ENCODE measurements at regions not wholly inside any gene's neighbourhood (a gene's known extent, or its start where the extent isn't known, plus 50 kb on each side); places are given as distances from the start of the nearest gene placed in this dataset.

DNA sequence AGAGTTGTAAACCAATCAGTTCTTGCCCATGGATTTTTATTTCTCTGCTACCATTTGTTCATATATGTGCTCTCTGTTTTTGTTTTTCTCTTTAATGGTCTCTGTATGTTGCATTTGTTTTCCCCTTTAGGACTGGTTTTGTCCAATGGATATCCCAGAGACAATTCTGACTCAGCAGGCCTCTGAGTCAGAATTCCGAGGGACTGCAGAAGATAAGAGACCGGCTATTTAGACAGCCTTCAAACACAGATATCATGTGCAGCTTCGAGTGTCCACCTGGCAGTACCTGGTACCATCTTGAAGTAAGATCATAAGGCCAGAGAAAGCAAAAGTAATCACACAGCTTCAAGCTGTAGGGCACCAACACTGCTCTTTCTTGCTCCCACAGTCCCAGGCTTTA, 125.5 kb downstream of the ELOVL4 start:
- TF ChIP-seq POLR2A (IDR thresholded peaks at IDR 0.05) = no peak
- TF ChIP-seq, protein P1, sequence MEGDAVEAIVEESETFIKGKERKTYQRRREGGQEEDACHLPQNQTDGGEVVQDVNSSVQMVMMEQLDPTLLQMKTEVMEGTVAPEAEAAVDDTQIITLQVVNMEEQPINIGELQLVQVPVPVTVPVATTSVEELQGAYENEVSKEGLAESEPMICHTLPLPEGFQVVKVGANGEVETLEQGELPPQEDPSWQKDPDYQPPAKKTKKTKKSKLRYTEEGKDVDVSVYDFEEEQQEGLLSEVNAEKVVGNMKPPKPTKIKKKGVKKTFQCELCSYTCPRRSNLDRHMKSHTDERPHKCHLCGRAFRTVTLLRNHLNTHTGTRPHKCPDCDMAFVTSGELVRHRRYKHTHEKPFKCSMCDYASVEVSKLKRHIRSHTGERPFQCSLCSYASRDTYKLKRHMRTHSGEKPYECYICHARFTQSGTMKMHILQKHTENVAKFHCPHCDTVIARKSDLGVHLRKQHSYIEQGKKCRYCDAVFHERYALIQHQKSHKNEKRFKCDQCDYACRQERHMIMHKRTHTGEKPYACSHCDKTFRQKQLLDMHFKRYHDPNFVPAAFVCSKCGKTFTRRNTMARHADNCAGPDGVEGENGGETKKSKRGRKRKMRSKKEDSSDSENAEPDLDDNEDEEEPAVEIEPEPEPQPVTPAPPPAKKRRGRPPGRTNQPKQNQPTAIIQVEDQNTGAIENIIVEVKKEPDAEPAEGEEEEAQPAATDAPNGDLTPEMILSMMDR (IDR thresholded peaks at IDR 0.05) = no peak
